MCF 10A (cell line): ENCODE measurements at regions not wholly inside any gene's neighbourhood (a gene's known extent, or its start where the extent isn't known, plus 50 kb on each side); places are given as distances from the start of the nearest gene placed in this dataset.

Source experiments
- BruUV-seq: library from RNA; stranded (reverse); fragments of 400-500 nt; replicated peaks from 2 replicates; lab custom pipeline; 2021; lab: Mats Ljungman, UMichigan
- CTCF ChIA-PET: fragments of 300-600 bp; sonication (Branson Sonifier 250); formaldehyde crosslinking; extraction: SDS; loops from one replicate; lab custom pipeline; 2021; ENCODE audit warnings: antibody characterized with exemption, inconsistent platforms; lab: Yijun Ruan, JAX
- POLR2A ChIA-PET: fragments of 300-600, 350-650 bp; sonication (Branson Sonifier 250); formaldehyde crosslinking; extraction: SDS; loops from one replicate; lab custom pipeline; 2020; ENCODE audit warnings: antibody characterized with exemption, inconsistent platforms; lab: Yijun Ruan, JAX
- DNase-seq: peaks from one replicate; pipeline ENCODE4 v3.0.0-alpha.2; 2018; ENCODE audit not compliant: unreplicated experiment
- H3K27ac Mint-ChIP-seq: one replicate; pipeline ENCODE4 v1.8.0; 2022; ENCODE audit warnings: mild to moderate bottlenecking, low read depth, mixed read lengths; ENCODE audit not compliant: unreplicated experiment
- H3K27me3 Mint-ChIP-seq: one replicate; pipeline ENCODE4 v1.8.0; 2022; ENCODE audit warnings: mixed read lengths; ENCODE audit not compliant: insufficient read depth, unreplicated experiment
- H3K36me3 Mint-ChIP-seq: one replicate; pipeline ENCODE4 v1.8.0; 2022; ENCODE audit warnings: mild to moderate bottlenecking, moderate library complexity, mixed read lengths; ENCODE audit not compliant: insufficient read depth, unreplicated experiment
- H3K4me1 Mint-ChIP-seq: one replicate; pipeline ENCODE4 v1.8.0; 2022; ENCODE audit warnings: mixed read lengths; ENCODE audit not compliant: insufficient read depth, unreplicated experiment
- H3K4me3 Mint-ChIP-seq: one replicate; pipeline ENCODE4 v1.8.0; 2022; ENCODE audit warnings: mild to moderate bottlenecking, moderate library complexity, mixed read lengths; ENCODE audit not compliant: unreplicated experiment
- H3K9me3 Mint-ChIP-seq: one replicate; pipeline ENCODE4 v1.8.0; 2022; ENCODE audit warnings: mixed read lengths; ENCODE audit not compliant: unreplicated experiment
- intact Hi-C: fragments of 100-400 bp; cut with micrococcal nuclease; formaldehyde crosslinking; loops from 2 replicates; pipeline ENCODE4 v1.14.1; 2022
- TF ChIP-seq, protein P1 (sequence below): fragments of 200-600 bp; IDR thresholded peaks from one replicate; pipeline ENCODE4 v1.8.0; 2022; ENCODE audit warnings: antibody characterized with exemption, mild to moderate bottlenecking; ENCODE audit not compliant: unreplicated experiment

DNA sequence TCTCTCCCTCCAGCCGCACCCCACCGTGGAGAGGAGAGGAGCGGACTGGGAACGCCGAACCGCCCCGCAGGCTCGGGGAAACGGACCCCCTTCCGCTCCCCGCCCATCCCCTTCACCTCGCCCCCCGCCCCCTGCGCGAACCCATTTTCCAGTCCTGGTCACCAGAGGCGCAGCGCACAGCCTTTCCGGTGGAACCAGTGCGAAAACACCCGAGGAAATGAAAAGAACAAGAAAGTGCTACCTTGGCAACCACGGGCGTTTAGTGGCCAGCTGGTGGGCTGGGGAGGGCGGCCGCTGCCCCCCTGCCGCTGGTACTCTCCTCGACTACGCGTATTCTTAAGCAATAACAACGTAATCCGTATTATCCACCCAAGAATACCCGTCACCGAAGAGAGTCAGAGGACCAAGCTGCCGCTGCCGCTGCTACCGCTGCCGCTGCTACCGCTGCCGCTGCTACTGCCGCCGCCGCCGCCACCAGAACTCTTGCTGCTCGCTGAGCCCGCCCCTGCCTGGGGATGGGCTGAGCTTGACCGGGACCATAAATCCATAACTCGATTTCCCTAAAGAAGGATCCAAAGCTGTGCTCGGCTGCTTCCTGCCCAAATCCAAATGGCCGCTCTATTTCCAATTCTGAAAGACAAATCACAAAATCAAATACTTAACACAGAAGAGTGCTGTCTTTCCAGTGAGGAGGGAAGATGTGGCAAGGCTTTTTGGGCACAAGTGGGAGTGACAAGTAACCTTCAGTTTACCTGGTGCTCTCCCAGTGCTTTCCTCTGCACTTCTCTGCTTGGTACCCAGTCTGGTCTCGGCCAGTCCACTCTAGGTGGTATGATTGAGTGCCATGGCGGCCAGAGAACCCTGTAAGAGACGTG, 125.2 kb upstream of the DPYD start:
- ChIA-PET CTCF (interaction anchor here (0.7 kb wide), 3 partner anchors 245 to 1504 kb away, joined by 3 to 4 read pairs (median 3); no protein-coding TSS in a partner anchor), POLR2A (interaction anchor here (0.6 to 1.0 kb wide), 4 partner anchors 125 to 385 kb away, joined by 3 read pairs; partner anchors contain the start of gene DPYD)
- Mint-ChIP-seq H3K4me1 (peaks cover 12% of the 10 kb centered on the region), H3K4me3 (peak overlapping the region; percentile 75), H3K9me3 (no peaks in the 10 kb centered on the region), H3K27me3 (no peaks in the 10 kb centered on the region), H3K27ac (no peak overlapping the region), H3K36me3 (no peaks in the 10 kb centered on the region)
- intact Hi-C loops, result loop anchor here (5.0 to 10.0 kb wide), 4 partner anchors 49 to 901 kb away; no protein-coding TSS in a partner anchor
- no TSS peak for BruUV-seq
- TF ChIP-seq, protein P1, sequence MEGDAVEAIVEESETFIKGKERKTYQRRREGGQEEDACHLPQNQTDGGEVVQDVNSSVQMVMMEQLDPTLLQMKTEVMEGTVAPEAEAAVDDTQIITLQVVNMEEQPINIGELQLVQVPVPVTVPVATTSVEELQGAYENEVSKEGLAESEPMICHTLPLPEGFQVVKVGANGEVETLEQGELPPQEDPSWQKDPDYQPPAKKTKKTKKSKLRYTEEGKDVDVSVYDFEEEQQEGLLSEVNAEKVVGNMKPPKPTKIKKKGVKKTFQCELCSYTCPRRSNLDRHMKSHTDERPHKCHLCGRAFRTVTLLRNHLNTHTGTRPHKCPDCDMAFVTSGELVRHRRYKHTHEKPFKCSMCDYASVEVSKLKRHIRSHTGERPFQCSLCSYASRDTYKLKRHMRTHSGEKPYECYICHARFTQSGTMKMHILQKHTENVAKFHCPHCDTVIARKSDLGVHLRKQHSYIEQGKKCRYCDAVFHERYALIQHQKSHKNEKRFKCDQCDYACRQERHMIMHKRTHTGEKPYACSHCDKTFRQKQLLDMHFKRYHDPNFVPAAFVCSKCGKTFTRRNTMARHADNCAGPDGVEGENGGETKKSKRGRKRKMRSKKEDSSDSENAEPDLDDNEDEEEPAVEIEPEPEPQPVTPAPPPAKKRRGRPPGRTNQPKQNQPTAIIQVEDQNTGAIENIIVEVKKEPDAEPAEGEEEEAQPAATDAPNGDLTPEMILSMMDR, result no peak
- DNase-seq, result peak; percentile 40

GRCh38 chr1:98045211-98045766, 124.5 kb upstream of the DPYD start:
- ChIA-PET POLR2A (interaction anchor here (0.6 to 1.0 kb wide), 3 partner anchors 124 to 336 kb away, joined by 3 read pairs; partner anchors contain the start of gene DPYD), CTCF (no interaction called here)
- intact Hi-C loops, result loop anchor here (5.0 to 10.0 kb wide), 4 partner anchors 48 to 900 kb away; no protein-coding TSS in a partner anchor
- H3K9me3 Mint-ChIP-seq, result no peaks in the 10 kb centered on the region
- H3K27me3 Mint-ChIP-seq, result no peaks in the 10 kb centered on the region
- TF ChIP-seq, protein P1, result no peak
- H3K4me1 Mint-ChIP-seq, result peaks cover 12% of the 10 kb centered on the region
- H3K4me3 Mint-ChIP-seq, result peak overlapping the region; percentile 75
- DNase-seq, result no peak
- BruUV-seq, result no TSS peak
- H3K36me3 Mint-ChIP-seq, result no peaks in the 10 kb centered on the region
- H3K27ac Mint-ChIP-seq, result no peak overlapping the region

DNA sequence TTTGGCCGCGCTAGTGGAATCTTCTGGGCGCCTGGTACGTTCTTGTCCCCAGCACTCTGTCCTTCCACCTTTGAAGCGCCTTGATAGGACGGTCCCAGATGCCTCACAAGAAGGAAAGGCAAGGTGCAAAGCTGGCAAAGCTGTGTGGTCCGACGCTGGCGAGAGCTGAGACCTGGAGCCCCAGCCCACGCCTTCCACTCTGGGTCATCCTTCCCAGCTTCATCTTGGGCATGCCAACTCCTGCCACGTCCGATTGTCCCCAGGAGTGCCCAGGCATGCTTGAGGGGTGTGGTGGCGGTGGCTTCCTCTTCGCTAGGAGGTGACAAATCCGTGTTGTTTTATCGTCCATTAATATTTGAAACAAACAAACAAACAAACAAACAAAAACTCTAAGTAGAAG, 123.9 kb upstream of the DPYD start:
- POLR2A ChIA-PET, result interaction anchor here (0.6 kb wide), 1 partner anchor 335 kb away, joined by 3 read pairs; no protein-coding TSS in a partner anchor
- H3K27ac Mint-ChIP-seq, result no peak overlapping the region
- H3K4me3 Mint-ChIP-seq, result peak overlapping the region; percentile 75
- intact Hi-C loops, result loop anchor here (5.0 to 10.0 kb wide), 4 partner anchors 47 to 900 kb away; no protein-coding TSS in a partner anchor
- BruUV-seq, result no TSS peak
- CTCF ChIA-PET, result no interaction called here
- no peak for DNase-seq
- peaks cover 12% of the 10 kb centered on the region for H3K4me1 Mint-ChIP-seq
- TF ChIP-seq, protein P1, result no peak
- H3K9me3 Mint-ChIP-seq, result no peaks in the 10 kb centered on the region
- no peaks in the 10 kb centered on the region for H3K27me3 Mint-ChIP-seq
- no peaks in the 10 kb centered on the region for H3K36me3 Mint-ChIP-seq
